C4-2B (cell line): ENCODE measurements at regions not wholly inside any gene's neighbourhood (a gene's known extent, or its start where the extent isn't known, plus 50 kb on each side); places are given as distances from the start of the nearest gene placed in this dataset.

Experiments
- H3K27ac ChIP-seq: fragments of 450-650 bp; 2 replicates; pipeline ENCODE4 v1.5.1; 2017
- ZFX ChIP-seq: fragments of 450-650 bp; IDR thresholded peaks from 2 replicates; pipeline ENCODE4 v1.6.1; 2017
- TF ChIP-seq, protein P1 (sequence below): fragments of 450-650 bp; conservative IDR thresholded peaks from 2 replicates; pipeline ENCODE4 v1.5.1; 2017; ENCODE audit warnings: mild to moderate bottlenecking

DNA sequence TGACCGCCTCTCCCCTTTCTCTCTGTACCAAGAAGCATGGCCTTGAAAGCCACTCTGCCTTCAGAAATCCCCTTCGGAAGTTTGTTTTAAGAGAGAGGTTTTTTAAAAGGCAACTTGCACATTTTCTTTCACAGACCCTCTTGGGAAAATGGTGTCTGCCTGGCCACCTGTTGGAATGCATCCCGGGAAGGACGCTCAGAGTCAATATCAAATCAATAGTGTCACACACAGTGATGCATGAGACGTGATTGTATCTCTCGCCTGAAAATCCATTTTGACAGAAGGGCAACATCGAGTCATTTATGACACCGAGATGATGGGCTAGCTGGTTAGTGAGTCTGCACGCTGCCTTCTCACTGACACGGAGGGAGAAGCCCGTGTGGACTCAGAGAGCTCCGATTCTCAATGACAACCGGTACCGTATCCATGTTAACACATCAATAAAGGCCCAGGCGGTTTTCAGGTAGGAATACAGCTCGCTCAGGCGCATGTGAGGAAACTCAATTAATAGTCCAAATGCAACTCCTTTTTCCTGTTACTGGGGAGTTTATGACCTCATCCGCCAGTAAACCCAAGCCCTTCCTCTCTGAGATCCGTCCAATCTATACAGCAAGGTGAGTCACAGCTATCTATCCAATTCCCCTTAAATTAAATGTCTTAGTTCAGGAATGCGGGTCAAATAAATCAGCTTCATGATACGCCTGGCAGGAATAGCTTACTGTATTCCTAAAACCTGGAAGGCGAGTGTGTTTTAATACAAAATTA, 621.5 kb upstream of the MKI67 start:
- TF ChIP-seq ZFX: no peak
- TF ChIP-seq, protein P1, sequence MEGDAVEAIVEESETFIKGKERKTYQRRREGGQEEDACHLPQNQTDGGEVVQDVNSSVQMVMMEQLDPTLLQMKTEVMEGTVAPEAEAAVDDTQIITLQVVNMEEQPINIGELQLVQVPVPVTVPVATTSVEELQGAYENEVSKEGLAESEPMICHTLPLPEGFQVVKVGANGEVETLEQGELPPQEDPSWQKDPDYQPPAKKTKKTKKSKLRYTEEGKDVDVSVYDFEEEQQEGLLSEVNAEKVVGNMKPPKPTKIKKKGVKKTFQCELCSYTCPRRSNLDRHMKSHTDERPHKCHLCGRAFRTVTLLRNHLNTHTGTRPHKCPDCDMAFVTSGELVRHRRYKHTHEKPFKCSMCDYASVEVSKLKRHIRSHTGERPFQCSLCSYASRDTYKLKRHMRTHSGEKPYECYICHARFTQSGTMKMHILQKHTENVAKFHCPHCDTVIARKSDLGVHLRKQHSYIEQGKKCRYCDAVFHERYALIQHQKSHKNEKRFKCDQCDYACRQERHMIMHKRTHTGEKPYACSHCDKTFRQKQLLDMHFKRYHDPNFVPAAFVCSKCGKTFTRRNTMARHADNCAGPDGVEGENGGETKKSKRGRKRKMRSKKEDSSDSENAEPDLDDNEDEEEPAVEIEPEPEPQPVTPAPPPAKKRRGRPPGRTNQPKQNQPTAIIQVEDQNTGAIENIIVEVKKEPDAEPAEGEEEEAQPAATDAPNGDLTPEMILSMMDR: no peak
- H3K27ac ChIP-seq: no peak overlapping the region

DNA sequence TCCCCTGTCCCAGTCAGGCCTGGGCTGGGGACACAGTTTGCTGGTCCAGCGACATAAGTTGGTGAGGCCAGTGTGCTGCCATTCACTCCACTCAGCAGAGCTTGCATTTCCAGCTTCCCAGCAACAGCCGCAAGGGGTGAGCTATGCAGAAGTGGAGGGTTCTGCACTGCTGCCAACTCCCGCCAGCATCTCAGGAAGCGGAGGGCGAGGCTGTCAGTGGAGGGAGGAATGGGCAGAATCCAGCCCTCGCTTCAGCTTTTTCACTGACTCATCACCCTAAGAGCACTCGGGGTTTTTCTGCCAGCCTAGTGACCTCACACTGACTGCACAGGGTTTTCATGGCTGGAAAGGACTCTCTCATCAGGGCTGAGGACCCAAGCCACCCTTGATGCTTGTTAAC, 625.1 kb upstream of the MKI67 start:
- no peak overlapping the region for H3K27ac ChIP-seq
- TF ChIP-seq ZFX: no peak
- TF ChIP-seq, protein P1: no peak

DNA sequence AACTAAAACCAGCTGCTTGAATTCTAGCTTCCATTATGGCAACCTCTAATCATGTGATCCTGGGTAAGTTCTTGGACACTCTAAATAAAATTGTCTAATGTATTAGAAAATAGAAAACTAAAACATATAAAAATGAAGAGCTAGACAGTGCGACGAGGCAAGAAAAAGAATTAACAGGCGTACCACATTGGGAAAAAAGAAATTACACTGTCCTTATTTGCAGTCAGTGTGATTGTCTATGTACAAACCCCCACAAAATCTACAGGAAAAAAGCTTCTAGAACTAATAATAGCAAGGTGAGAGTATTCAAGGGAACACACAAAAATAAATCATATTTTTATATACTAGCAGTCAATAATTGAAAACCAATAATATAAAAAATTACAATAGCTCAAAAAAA, 625.6 kb upstream of the MKI67 start:
- TF ChIP-seq, protein P1: no peak
- TF ChIP-seq ZFX: no peak
- H3K27ac ChIP-seq: no peak overlapping the region

DNA sequence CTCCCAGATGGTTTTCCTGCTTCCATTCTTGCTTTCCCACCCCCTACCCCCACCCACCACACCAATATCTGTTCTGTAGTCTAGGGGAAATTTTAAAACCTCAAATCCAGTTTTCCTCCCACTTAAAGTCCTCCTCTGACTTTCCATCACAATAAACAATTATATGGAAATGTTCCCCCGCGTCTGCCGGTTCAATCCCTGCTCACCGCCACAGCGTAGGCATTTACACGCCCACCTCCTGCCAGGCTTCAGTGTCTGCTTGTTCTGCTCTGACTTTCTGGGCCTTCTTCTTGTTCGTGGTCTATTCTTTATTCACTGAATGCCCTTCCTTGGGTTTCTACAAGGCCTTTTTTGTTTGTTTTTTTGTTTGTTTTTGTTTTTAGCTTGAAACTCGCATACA, 633.0 kb upstream of the MKI67 start:
- no peak for TF ChIP-seq ZFX
- TF ChIP-seq, protein P1: no peak
- no peak overlapping the region for H3K27ac ChIP-seq

DNA sequence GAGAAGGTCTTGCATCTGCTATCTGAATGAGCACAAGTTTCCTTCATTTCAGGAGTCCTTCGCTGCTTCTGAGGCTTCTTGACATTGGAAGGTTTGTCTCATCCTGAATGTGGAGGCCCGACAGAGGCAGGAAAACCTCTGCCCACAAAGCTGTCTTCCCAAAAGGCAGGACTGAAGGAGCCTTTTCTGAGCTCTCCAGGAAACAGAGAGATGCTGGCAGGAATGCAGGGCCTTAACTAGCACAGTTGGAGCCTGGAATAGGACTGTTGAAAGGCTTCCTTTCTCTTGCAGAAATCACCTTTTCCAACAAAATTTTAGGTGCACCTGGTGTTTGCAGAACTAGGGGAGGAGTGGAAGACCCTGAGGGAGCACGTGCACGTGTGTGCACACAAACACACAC, 637.4 kb upstream of the MKI67 start:
- TF ChIP-seq, protein P1: no peak
- no peak for TF ChIP-seq ZFX
- no peak overlapping the region for H3K27ac ChIP-seq

DNA sequence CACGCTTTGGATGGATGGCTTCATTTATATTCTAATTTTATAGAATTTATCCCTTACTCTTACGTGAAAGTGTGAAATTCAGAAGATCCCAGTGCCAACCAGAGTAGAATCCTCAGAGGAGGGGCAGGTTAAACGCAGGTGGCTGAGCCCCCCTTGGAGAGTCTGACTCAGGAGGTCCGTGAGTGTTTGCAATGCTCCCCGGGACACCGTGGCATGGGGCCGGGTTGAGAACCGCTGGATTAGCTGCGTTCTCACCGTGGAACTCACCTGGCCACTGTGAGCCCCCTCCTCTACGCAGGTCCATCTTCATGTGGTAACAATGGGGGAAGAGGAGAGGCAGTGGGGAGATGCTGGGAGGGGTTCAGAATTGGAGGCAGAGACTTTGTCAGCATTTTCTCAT, 638.0 kb upstream of the MKI67 start:
- TF ChIP-seq ZFX: no peak
- TF ChIP-seq, protein P1: no peak
- H3K27ac ChIP-seq: no peak overlapping the region

DNA sequence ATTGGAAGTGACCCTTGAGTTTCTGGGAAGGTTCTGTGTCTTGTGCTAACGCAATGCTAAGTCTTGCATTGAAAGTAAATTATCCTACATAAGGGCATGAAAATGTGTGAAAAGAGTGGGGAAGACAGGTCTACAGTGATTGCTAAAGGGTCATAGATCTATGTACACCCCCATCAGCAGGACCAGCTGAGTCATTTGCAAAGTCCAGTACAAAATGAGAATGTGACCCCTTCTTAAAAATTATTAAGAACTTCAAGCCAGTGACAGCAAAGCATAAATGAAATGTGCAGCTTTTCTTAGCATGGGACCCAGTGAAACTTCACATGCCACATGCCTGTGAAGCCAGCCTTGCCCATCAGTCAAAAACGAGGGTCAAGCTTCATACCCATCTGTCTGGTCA, 640.7 kb upstream of the MKI67 start:
- no peak for TF ChIP-seq ZFX
- TF ChIP-seq, protein P1: no peak
- no peak overlapping the region for H3K27ac ChIP-seq
